Uterus (tissue), 3 donors: ENCODE measurements at regions not wholly inside any gene's neighbourhood (a gene's known extent, or its start where the extent isn't known, plus 50 kb on each side); places are given as distances from the start of the nearest gene placed in this dataset.

Experiments used
- DNase-seq, 2 donors: peaks; one replicate each; pipeline ENCODE4 v3.0.0-alpha.2; 2019 to 2020
- H3K27ac ChIP-seq, 2 donors: fragments of 200-600 bp; sonication (generic); 1 replicate in 1 of 2; 2 replicates in 1 of 2; pipeline ENCODE4 v1.5.1; 2016 to 2018
- H3K27me3 ChIP-seq, 2 donors: fragments of 200-600 bp; sonication (generic); one replicate each; pipeline ENCODE4 v1.5.1; 2018 to 2019; ENCODE audit warnings: control low read depth in 1 of 2
- H3K36me3 ChIP-seq, 2 donors: fragments of 200-600 bp; sonication (generic); one replicate each; pipeline ENCODE4 v1.5.1; 2019; ENCODE audit warnings: control low read depth in 1 of 2
- H3K4me1 ChIP-seq, 2 donors: fragments of 200-600 bp; sonication (generic); one replicate each; pipeline ENCODE4 v1.5.1; 2018 to 2019; ENCODE audit warnings: control low read depth in 1 of 2
- H3K4me3 ChIP-seq, 2 donors: fragments of 200-600 bp; sonication (generic); 1 replicate in 1 of 2; 2 replicates in 1 of 2; pipeline ENCODE4 v1.5.1; 2018 to 2019; ENCODE audit warnings: mild to moderate bottlenecking in 1 of 2
- H3K9me3 ChIP-seq, 2 donors: fragments of 200-600 bp; sonication (generic); one replicate each; pipeline ENCODE4 v1.5.1; 2019; ENCODE audit warnings: control low read depth in 1 of 2
- POLR2A ChIP-seq, 2 donors: fragments of 450-650 bp; IDR thresholded peaks; one replicate each; pipeline ENCODE4 v1.6.1; 2016; ENCODE audit warnings: antibody characterized with exemption in 2 of 2, mild to moderate bottlenecking in 1 of 2, moderate library complexity in 1 of 2
- intact Hi-C: fragments of 100-400 bp; cut with DNase I; formaldehyde crosslinking; loops from one replicate; pipeline ENCODE4 v1.15.1; 2023; ENCODE audit warnings: low total_unique reads
- TF ChIP-seq, protein P1 (sequence below), 4 experiments: fragments of 200-600 bp in 2 of 4; fragments of 450-650 bp in 2 of 4; sonication (generic) in 2 of 4; IDR thresholded peaks; one replicate each; pipeline ENCODE4 v1.5.1; 2016 to 2019; ENCODE audit warnings: antibody characterized with exemption in 4 of 4, mild to moderate bottlenecking in 2 of 4, moderate library complexity in 1 of 4
- donor health status: DM: yes; HTN: yes; CAD: no.

DNA sequence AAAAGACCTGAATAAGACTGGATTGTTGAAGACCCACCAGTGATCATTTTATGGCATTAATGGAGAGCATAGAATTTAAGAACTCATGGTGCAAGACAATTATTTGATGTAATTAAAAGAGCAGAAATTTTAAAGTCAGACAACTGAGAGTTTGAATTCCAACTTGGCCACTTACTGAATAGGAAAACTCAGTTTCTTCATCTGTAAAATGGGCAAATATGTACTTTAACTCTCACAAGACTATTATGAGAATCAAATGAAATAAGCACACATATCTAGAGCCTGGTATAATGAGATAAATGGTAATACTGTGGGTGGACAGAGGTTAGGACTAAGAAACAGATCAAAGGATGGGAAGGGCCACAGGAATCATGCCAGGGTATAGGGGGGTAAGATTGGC is 88.0 kb downstream of the SOX9 start:
- Histone ChIP-seq H3K4me3 (no peak overlapping the region), H3K9me3 (no peaks in the 10 kb centered on the region), H3K4me1 (no peaks in the 10 kb centered on the region), H3K36me3 (no peaks in the 10 kb centered on the region), H3K27me3 (no peaks in the 10 kb centered on the region), H3K27ac (no peak overlapping the region)
- intact Hi-C loops: no loop called here
- TF ChIP-seq POLR2A (IDR thresholded peaks at IDR 0.05): no peak
- TF ChIP-seq, protein P1, sequence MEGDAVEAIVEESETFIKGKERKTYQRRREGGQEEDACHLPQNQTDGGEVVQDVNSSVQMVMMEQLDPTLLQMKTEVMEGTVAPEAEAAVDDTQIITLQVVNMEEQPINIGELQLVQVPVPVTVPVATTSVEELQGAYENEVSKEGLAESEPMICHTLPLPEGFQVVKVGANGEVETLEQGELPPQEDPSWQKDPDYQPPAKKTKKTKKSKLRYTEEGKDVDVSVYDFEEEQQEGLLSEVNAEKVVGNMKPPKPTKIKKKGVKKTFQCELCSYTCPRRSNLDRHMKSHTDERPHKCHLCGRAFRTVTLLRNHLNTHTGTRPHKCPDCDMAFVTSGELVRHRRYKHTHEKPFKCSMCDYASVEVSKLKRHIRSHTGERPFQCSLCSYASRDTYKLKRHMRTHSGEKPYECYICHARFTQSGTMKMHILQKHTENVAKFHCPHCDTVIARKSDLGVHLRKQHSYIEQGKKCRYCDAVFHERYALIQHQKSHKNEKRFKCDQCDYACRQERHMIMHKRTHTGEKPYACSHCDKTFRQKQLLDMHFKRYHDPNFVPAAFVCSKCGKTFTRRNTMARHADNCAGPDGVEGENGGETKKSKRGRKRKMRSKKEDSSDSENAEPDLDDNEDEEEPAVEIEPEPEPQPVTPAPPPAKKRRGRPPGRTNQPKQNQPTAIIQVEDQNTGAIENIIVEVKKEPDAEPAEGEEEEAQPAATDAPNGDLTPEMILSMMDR (IDR thresholded peaks at IDR 0.05): no peak
- DNase-seq: no peak

DNA sequence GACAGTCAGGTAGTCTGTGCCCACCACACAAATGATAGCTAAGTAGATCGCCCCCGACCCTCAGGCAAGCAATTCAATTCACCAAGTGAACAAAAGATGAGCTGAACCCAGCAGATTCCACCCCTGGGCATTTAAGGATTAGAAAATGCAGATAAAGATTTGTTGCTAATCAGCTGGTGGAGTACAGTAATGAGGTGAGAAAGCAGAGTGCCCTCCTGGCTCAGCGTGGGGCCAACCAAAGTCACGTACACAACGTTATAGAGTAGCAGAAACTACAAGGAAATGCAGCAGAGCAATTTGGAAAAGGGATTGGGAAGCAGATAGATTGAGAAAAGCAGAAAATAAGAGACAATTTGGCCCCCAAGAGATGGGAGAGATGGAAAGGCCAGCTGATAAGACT is 91.2 kb downstream of the SOX9 start:
- DNase-seq: no peak
- Histone ChIP-seq H3K36me3 (no peaks in the 10 kb centered on the region), H3K27ac (no peak overlapping the region), H3K9me3 (no peaks in the 10 kb centered on the region), H3K4me1 (no peaks in the 10 kb centered on the region), H3K27me3 (no peaks in the 10 kb centered on the region), H3K4me3 (no peak overlapping the region)
- TF ChIP-seq POLR2A (IDR thresholded peaks at IDR 0.05): no peak
- TF ChIP-seq, protein P1 (IDR thresholded peaks at IDR 0.05): no peak
- intact Hi-C loops: no loop called here

DNA sequence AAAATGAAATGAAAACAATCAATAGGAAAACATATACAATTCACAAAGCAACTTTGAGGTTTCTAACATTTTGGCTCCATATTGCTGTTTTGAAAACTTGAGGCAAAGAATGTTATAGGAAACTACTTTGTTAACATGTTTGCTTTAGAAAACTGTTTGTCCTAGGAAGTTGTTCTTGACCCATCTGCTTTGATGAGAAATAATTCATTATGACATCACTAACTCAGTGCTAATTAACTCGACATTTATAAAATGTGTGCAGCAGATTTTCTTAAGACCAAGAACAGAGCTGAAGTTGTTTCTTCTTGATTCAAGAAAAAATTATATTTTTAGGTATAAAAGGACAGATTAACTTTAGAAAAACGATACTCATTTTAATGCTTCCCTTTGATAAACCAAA is 94.7 kb downstream of the SOX9 start:
- H3K4me3 ChIP-seq: no peak overlapping the region
- intact Hi-C loops: no loop called here
- TF ChIP-seq POLR2A (IDR thresholded peaks at IDR 0.05): no peak
- TF ChIP-seq, protein P1 (IDR thresholded peaks at IDR 0.05): no peak

DNA sequence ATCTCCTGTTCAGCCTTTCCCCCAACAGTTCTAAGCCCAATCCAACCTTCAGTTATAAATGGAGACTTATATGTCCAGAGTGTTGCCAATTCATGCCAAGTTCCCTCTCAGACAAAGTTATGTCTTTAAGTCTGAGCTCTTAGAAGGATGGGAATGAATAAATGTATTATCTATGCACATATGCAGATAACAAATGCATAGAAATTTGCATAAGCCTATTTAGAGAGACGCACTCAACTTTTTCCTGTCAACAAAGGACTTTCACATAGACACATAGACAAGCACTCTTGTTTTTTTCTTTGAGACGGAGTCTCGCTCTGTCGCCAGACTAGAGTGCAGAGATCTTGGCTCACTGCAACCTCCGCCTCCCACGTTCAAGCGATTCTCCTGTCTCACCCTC is 95.1 kb downstream of the SOX9 start:
- H3K4me1 ChIP-seq: no peaks in the 10 kb centered on the region
- DNase-seq: no peak
- no peak overlapping the region for H3K27ac ChIP-seq
- intact Hi-C loops: no loop called here
- H3K27me3 ChIP-seq: peaks cover 0 to 19% of the 10 kb centered on the region in 2 donors
- H3K4me3 ChIP-seq: no peak overlapping the region
- H3K9me3 ChIP-seq: no peaks in the 10 kb centered on the region
- no peaks in the 10 kb centered on the region for H3K36me3 ChIP-seq
- TF ChIP-seq, protein P1 (IDR thresholded peaks at IDR 0.05): no peak
- no peak for TF ChIP-seq POLR2A (IDR thresholded peaks at IDR 0.05)

More for the DNA sequence above, 94.7 kb downstream of the SOX9 start:
- no peak for DNase-seq
- H3K9me3 ChIP-seq: no peaks in the 10 kb centered on the region
- H3K27me3 ChIP-seq: peaks cover 0 to 19% of the 10 kb centered on the region in 2 donors
- no peak overlapping the region for H3K27ac ChIP-seq
- no peaks in the 10 kb centered on the region for H3K4me1 ChIP-seq
- no peaks in the 10 kb centered on the region for H3K36me3 ChIP-seq

DNA sequence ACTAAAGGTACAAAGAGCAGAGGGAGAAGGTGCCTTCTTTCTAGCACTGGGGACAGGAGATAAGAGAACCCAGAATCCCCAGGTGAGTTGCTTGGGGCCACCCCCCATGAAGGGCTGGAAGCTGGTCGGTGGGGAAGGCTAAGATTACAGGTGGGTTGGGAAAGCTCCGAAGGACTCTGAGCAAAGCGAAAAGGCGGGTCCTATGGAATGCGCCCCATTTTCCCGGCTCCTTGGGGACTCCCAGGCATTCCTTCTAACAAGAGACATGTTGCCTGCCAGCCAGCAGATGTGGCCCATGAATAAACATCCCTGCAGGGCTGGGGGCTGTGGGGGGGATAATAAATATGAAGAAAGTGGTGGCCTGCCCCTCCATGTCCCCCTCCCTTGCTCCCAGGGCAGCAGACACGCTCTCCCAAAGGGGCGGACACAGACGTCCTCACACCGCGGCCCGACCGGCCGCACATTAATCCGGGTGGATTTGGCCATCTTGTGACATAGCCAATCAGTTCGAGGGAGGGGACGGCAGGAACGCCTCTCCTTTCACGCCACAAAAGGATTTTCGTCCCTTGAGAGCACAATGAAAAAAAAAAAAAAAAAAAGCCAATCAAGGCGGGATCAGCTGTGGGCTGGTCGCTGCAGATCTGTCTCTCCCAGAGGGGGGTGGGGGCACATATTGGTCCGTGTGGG is 98.5 kb downstream of the SOX9 start:
- Histone ChIP-seq H3K4me3 (no peak overlapping the region), H3K36me3 (no peaks in the 10 kb centered on the region), H3K4me1 (no peaks in the 10 kb centered on the region), H3K27me3 (peaks cover 0 to 19% of the 10 kb centered on the region in 2 donors), H3K27ac (no peak overlapping the region), H3K9me3 (no peaks in the 10 kb centered on the region)
- TF ChIP-seq, protein P1 (IDR thresholded peaks at IDR 0.05): no peak
- TF ChIP-seq POLR2A (IDR thresholded peaks at IDR 0.05): no peak
- DNase-seq: no peak
- intact Hi-C loops: no loop called here
